Natural killer cell (primary cell): ENCODE measurements at regions not wholly inside any gene's neighbourhood (a gene's known extent, or its start where the extent isn't known, plus 50 kb on each side); places are given as distances from the start of the nearest gene placed in this dataset.

Experiments used
- ATAC-seq, 3 donors: fragments of 150-1000 bp in 2 of 3; fragments of 200-7000 bp in 1 of 3; cut with Tn5 transposase; 1 replicate in 1 of 3; 2 replicates in 2 of 3; pipeline ENCODE4 v1.10.0; 2021; ENCODE audit warnings: mild to moderate bottlenecking in 2 of 3, moderate library complexity in 2 of 3
- DNase-seq, 2 donors: peaks; one replicate each; pipeline versions ENCODE4 v3.0.0 to v3.0.0-alpha.2; 2013 to 2021; ENCODE audit warnings: mixed read lengths in 1 of 2
- H3K27ac ChIP-seq: one replicate; pipeline ENCODE4 v1.5.1; 2013; ENCODE audit warnings: mild to moderate bottlenecking, low read length
- H3K27me3 ChIP-seq: one replicate; pipeline ENCODE4 v1.6.1; 2013; ENCODE audit warnings: low read length; ENCODE audit not compliant: control insufficient read depth, insufficient read depth
- H3K36me3 ChIP-seq: one replicate; pipeline ENCODE4 v1.6.1; 2013; ENCODE audit warnings: low read length; ENCODE audit not compliant: control insufficient read depth, insufficient read depth
- H3K4me1 ChIP-seq: one replicate; pipeline ENCODE4 v1.6.1; 2013; ENCODE audit warnings: low read length; ENCODE audit not compliant: control insufficient read depth, insufficient read depth
- H3K4me3 ChIP-seq: one replicate; pipeline ENCODE4 v1.5.1; 2013; ENCODE audit warnings: low read length
- H3K9me3 ChIP-seq: one replicate; pipeline ENCODE4 v1.6.1; 2013; ENCODE audit warnings: low read length; ENCODE audit not compliant: control insufficient read depth, insufficient read depth
- H3K27ac Mint-ChIP-seq, 2 donors: one replicate each; pipeline ENCODE4 v1.8.0; 2022; ENCODE audit warnings: mild to moderate bottlenecking in 2 of 2, mixed read lengths in 2 of 2, moderate library complexity in 1 of 2
- H3K27me3 Mint-ChIP-seq, 2 donors: one replicate each; pipeline ENCODE4 v1.8.0; 2022; ENCODE audit warnings: low read depth in 2 of 2, mixed read lengths in 2 of 2
- H3K36me3 Mint-ChIP-seq: one replicate; pipeline ENCODE4 v1.8.0; 2022; ENCODE audit warnings: mixed read lengths
- H3K4me1 Mint-ChIP-seq, 2 donors: one replicate each; pipeline ENCODE4 v1.8.0; 2022; ENCODE audit warnings: mixed read lengths in 2 of 2
- H3K4me3 Mint-ChIP-seq: one replicate; pipeline ENCODE4 v1.8.0; 2022; ENCODE audit warnings: mild to moderate bottlenecking, moderate library complexity, mixed read lengths
- H3K9me3 Mint-ChIP-seq, 2 donors: one replicate each; pipeline ENCODE4 v1.8.0; 2022; ENCODE audit warnings: mixed read lengths in 2 of 2
- WGBS: methylation state at CpG from one replicate; pipeline ENCODE4 v1.1.7; 2013; ENCODE audit warnings: missing lambda C conversion rate; ENCODE audit not compliant: insufficient coverage; 5-methylcytosine and 5-hydroxymethylcytosine counted together
- intact Hi-C: fragments of 100-400 bp; cut with micrococcal nuclease; formaldehyde crosslinking; loops from one replicate; pipeline ENCODE4 v1.14.2; 2022
- TF ChIP-seq, protein P1 (sequence below): fragments of 200-600 bp; IDR thresholded peaks from one replicate; pipeline ENCODE4 v1.8.0; 2022; ENCODE audit warnings: antibody characterized with exemption

DNA sequence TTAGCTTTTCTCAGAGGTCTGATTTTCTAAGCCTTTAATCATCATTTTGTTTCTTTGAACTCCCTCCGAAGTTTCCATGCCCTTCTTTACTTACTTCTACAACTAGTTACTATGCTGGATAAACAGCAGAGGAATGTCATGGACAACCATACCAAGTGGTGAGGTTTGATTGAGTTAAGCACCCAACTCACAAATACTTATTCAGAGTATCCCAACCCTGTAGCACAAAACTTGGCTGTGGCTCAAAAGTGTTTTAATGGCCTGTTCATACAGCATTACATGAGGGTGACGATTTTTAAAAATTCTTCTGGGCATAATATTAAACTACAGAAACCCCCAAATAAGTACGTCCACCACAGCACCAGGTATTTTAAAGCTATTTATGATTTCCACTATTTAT, 946.8 kb upstream of the SOX9 start:
- Mint-ChIP-seq H3K4me1 (no peaks in the 10 kb centered on the region), H3K36me3 (peaks cover 11% of the 10 kb centered on the region), H3K4me3 (no peak overlapping the region), H3K27ac (no peak overlapping the region), H3K9me3 (peaks cover 12 to 18% of the 10 kb centered on the region in 2 donors), H3K27me3 (no peaks in the 10 kb centered on the region)
- intact Hi-C loops, result no loop called here
- no peak overlapping the region for H3K27ac ChIP-seq
- no peaks in the 10 kb centered on the region for H3K36me3 ChIP-seq
- 90% methylated on average over 2 of the region's 3 CpGs for WGBS
- no peak for ATAC-seq
- no peaks in the 10 kb centered on the region for H3K9me3 ChIP-seq
- no peak overlapping the region for H3K4me3 ChIP-seq
- no peaks in the 10 kb centered on the region for H3K4me1 ChIP-seq
- no peak for DNase-seq
- TF ChIP-seq, protein P1, sequence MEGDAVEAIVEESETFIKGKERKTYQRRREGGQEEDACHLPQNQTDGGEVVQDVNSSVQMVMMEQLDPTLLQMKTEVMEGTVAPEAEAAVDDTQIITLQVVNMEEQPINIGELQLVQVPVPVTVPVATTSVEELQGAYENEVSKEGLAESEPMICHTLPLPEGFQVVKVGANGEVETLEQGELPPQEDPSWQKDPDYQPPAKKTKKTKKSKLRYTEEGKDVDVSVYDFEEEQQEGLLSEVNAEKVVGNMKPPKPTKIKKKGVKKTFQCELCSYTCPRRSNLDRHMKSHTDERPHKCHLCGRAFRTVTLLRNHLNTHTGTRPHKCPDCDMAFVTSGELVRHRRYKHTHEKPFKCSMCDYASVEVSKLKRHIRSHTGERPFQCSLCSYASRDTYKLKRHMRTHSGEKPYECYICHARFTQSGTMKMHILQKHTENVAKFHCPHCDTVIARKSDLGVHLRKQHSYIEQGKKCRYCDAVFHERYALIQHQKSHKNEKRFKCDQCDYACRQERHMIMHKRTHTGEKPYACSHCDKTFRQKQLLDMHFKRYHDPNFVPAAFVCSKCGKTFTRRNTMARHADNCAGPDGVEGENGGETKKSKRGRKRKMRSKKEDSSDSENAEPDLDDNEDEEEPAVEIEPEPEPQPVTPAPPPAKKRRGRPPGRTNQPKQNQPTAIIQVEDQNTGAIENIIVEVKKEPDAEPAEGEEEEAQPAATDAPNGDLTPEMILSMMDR, result no peak
- H3K27me3 ChIP-seq, result no peaks in the 10 kb centered on the region

DNA sequence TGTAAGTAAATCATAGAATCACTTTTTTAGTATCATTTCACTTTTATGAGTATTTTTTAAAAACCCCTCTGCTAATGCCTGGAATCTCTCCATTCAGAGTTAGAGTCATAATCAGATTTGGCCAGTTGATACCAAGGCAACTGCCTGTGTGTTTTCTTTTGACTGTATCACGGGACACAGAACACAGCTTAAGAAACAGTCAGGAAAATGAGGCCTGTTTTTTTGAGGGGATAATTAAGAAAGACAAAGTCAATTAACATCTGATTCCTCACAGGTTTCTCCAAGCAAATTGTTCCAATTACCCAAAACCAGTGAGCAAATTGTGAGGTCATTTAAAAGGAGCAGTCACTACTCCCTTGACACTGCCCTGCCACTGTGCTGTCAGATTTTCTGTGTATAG, 944.5 kb upstream of the SOX9 start:
- Histone ChIP-seq H3K4me3 (no peak overlapping the region), H3K9me3 (peaks cover 3% of the 10 kb centered on the region), H3K27ac (no peak overlapping the region), H3K4me1 (no peaks in the 10 kb centered on the region), H3K36me3 (no peaks in the 10 kb centered on the region), H3K27me3 (no peaks in the 10 kb centered on the region)
- intact Hi-C loops, result no loop called here
- no peak overlapping the region for H3K27ac Mint-ChIP-seq
- TF ChIP-seq, protein P1, result no peak
- no peaks in the 10 kb centered on the region for H3K27me3 Mint-ChIP-seq
- DNase-seq (no peak), ATAC-seq (no peak)
- peaks cover 11% of the 10 kb centered on the region for H3K36me3 Mint-ChIP-seq
- H3K9me3 Mint-ChIP-seq, result peaks cover 12 to 15% of the 10 kb centered on the region in 2 donors
- H3K4me1 Mint-ChIP-seq, result no peaks in the 10 kb centered on the region
- H3K4me3 Mint-ChIP-seq, result no peak overlapping the region
- 45% methylated on average over 1 of the region's 1 CpG for WGBS

DNA sequence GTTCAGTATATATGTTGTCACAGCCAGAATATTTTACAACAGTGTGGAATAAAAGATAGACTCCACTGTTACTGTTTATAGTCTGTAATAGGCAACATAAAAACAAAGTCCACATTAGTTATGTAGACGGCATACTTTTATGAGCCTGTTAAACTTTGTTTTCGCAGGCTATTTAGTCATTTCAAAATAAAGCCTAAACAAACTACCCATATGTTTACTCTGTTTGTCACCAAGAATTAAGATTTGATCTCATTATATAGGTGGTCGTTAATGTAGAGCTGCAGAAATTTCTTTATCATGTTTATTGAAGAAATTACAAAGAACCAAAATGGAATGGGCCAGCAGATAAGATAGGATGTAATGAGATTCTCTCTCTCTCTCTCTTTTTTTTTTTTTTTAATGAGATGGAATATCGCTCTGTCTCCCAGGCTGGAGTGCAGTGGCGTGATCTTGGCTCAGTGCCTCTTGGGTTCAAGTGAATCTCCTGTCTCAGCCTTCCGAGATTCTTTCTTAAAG, 943.8 kb upstream of the SOX9 start:
- Mint-ChIP-seq H3K36me3 (peaks cover 11% of the 10 kb centered on the region), H3K27ac (no peak overlapping the region), H3K4me3 (no peak overlapping the region), H3K27me3 (no peaks in the 10 kb centered on the region), H3K9me3 (peaks cover 10 to 11% of the 10 kb centered on the region in 2 donors), H3K4me1 (no peaks in the 10 kb centered on the region)
- DNase-seq (no peak), ATAC-seq (no peak)
- H3K4me3 ChIP-seq, result no peak overlapping the region
- H3K27ac ChIP-seq, result no peak overlapping the region
- no peaks in the 10 kb centered on the region for H3K27me3 ChIP-seq
- no peaks in the 10 kb centered on the region for H3K36me3 ChIP-seq
- no peaks in the 10 kb centered on the region for H3K4me1 ChIP-seq
- WGBS, result 87% methylated on average over 3 of the region's 6 CpGs
- H3K9me3 ChIP-seq, result peaks cover 3% of the 10 kb centered on the region
- intact Hi-C loops, result no loop called here
- TF ChIP-seq, protein P1, result no peak

DNA sequence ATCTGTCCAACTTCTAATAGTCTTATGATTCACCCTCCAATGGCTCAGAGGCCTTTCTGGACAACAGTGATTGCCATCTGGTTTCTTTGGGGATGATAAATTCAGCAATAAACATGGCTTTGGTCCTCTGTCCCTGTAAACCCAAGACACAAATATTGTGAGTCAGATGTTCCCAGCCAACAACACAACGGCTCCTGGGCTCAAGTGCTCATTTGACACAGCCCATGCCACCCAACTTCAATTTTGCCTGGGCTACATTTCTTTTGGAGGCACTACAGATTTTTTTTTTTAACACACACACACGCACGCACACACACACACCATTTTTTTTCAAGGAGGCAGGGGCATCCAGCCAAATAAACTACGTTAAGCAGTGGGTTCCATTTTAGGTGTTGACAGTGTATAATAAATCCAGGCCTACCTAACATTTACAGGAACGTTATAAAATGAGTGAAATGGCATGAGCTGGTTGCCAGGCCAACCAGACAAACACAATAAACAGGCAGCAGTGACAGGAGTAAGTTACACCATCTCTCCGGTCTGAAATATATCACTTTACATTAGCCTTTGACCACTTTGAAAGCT, 939.9 kb upstream of the SOX9 start:
- Mint-ChIP-seq H3K27ac (no peak overlapping the region), H3K4me1 (no peaks in the 10 kb centered on the region), H3K9me3 (peaks cover 3 to 4% of the 10 kb centered on the region in 2 donors), H3K36me3 (no peaks in the 10 kb centered on the region), H3K27me3 (no peaks in the 10 kb centered on the region), H3K4me3 (no peak overlapping the region)
- 66% methylated on average over 6 of the region's 6 CpGs for WGBS
- H3K4me1 ChIP-seq, result no peaks in the 10 kb centered on the region
- TF ChIP-seq, protein P1, result no peak
- H3K27ac ChIP-seq, result no peak overlapping the region
- no peaks in the 10 kb centered on the region for H3K27me3 ChIP-seq
- H3K9me3 ChIP-seq, result peaks cover 3% of the 10 kb centered on the region
- intact Hi-C loops, result no loop called here
- ATAC-seq (no peak), DNase-seq (no peak)
- H3K36me3 ChIP-seq, result no peaks in the 10 kb centered on the region
- no peak overlapping the region for H3K4me3 ChIP-seq
